Mesenchymal stem cell (in vitro differentiated cells and primary cell): ENCODE measurements at regions not wholly inside any gene's neighbourhood (a gene's known extent, or its start where the extent isn't known, plus 50 kb on each side); places are given as distances from the start of the nearest gene placed in this dataset.

Source experiments
- DNase-seq: peaks from one replicate; pipeline ENCODE4 v3.0.0-alpha.2; 2013
- H2AFZ ChIP-seq: one replicate; pipeline ENCODE4 v1.6.1; 2013; ENCODE audit warnings: low read depth, mild to moderate bottlenecking, control low read depth, inconsistent platforms, low read length, moderate library complexity
- H2AK5ac ChIP-seq: 2 replicates; pipeline ENCODE4 v1.6.1; 2013; ENCODE audit warnings: low read length, moderate library complexity, mild to moderate bottlenecking, inconsistent platforms; ENCODE audit not compliant: severe bottlenecking
- H2BK120ac ChIP-seq: one replicate; pipeline ENCODE4 v1.6.1; 2013; ENCODE audit warnings: low read depth, mild to moderate bottlenecking, inconsistent platforms, low read length, moderate library complexity
- H2BK12ac ChIP-seq, 2 experiments: one replicate each; pipeline ENCODE4 v1.6.1; 2013; ENCODE audit warnings: inconsistent platforms in 2 of 2, low read length in 2 of 2, mild to moderate bottlenecking in 2 of 2, moderate library complexity in 2 of 2, control low read depth in 1 of 2
- H2BK15ac ChIP-seq: one replicate; pipeline ENCODE4 v1.6.1; 2013; ENCODE audit warnings: mild to moderate bottlenecking, low read depth, inconsistent platforms; ENCODE audit not compliant: poor library complexity, severe bottlenecking
- H2BK5ac ChIP-seq: 2 replicates; pipeline ENCODE4 v1.6.1; 2013; ENCODE audit warnings: low read depth, mild to moderate bottlenecking, low read length, control low read depth, inconsistent platforms; ENCODE audit not compliant: poor library complexity, severe bottlenecking
- H3K14ac ChIP-seq, 2 experiments: one replicate each; pipeline ENCODE4 v1.6.1; 2013; ENCODE audit warnings: inconsistent platforms in 2 of 2, low read length in 2 of 2, control low read depth in 1 of 2, mild to moderate bottlenecking in 1 of 2, moderate library complexity in 1 of 2
- H3K18ac ChIP-seq, 2 experiments: one replicate each; pipeline ENCODE4 v1.6.1; 2013; ENCODE audit warnings: inconsistent platforms in 2 of 2, low read length in 2 of 2, control low read depth in 1 of 2, low read depth in 1 of 2, mild to moderate bottlenecking in 1 of 2
- H3K23ac ChIP-seq, 2 experiments: one replicate each; pipeline ENCODE4 v1.6.1; 2013; ENCODE audit warnings: inconsistent platforms in 2 of 2, low read length in 2 of 2, mild to moderate bottlenecking in 2 of 2, moderate library complexity in 2 of 2, control low read depth in 1 of 2
- H3K27ac ChIP-seq: 2 replicates; pipeline ENCODE4 v1.5.1; 2013; ENCODE audit warnings: mild to moderate bottlenecking, moderate library complexity, low read length, control low read depth, inconsistent platforms; ENCODE audit not compliant: poor library complexity, severe bottlenecking
- H3K27me3 ChIP-seq, 2 experiments: 2 replicates each; pipeline versions ENCODE4 v1.6.1 to v1.7.0; 2013; ENCODE audit warnings: low read length in 2 of 2, mild to moderate bottlenecking in 2 of 2, moderate library complexity in 2 of 2, control low read depth in 1 of 2, inconsistent platforms in 1 of 2; ENCODE audit not compliant: control insufficient read depth in 1 of 2, insufficient read depth in 1 of 2
- H3K36me3 ChIP-seq, 2 experiments: 2 replicates each; pipeline versions ENCODE4 v1.6.1 to v1.7.0; 2013; ENCODE audit warnings: low read length in 2 of 2, control low read depth in 1 of 2, inconsistent platforms in 1 of 2, low read depth in 1 of 2, mild to moderate bottlenecking in 1 of 2; ENCODE audit not compliant: insufficient read depth in 2 of 2, control insufficient read depth in 1 of 2
- H3K4ac ChIP-seq, 2 experiments: one replicate each; pipeline ENCODE4 v1.6.1; 2013; ENCODE audit warnings: inconsistent platforms in 2 of 2, low read length in 2 of 2, mild to moderate bottlenecking in 2 of 2, moderate library complexity in 2 of 2, control low read depth in 1 of 2, low read depth in 1 of 2
- H3K4me1 ChIP-seq: 2 replicates; pipeline ENCODE4 v1.6.1; 2013; ENCODE audit warnings: low read depth, low read length, control low read depth; ENCODE audit not compliant: control insufficient read depth, insufficient read depth
- H3K4me2 ChIP-seq: 2 replicates; pipeline ENCODE4 v1.6.1; 2013; ENCODE audit warnings: low read length, mild to moderate bottlenecking, inconsistent platforms; ENCODE audit not compliant: poor library complexity, severe bottlenecking
- H3K4me3 ChIP-seq, 2 experiments: 2 replicates each; pipeline versions ENCODE4 v1.5.1 to v1.7.0; 2013; ENCODE audit warnings: low read length in 2 of 2, mild to moderate bottlenecking in 2 of 2, control low read depth in 1 of 2, low read depth in 1 of 2; ENCODE audit not compliant: insufficient read depth in 1 of 2
- H3K79me1 ChIP-seq: replicated peaks from 2 replicates; pipeline ENCODE4 v1.6.1; 2013; ENCODE audit warnings: mild to moderate bottlenecking, control low read depth, low read length, inconsistent platforms; ENCODE audit not compliant: poor library complexity, severe bottlenecking
- H3K9ac ChIP-seq: 2 replicates; pipeline ENCODE4 v1.7.0; 2013; ENCODE audit warnings: mild to moderate bottlenecking, low read length, moderate library complexity
- H3K9me3 ChIP-seq: 2 replicates; pipeline ENCODE4 v1.7.0; 2013; ENCODE audit warnings: mild to moderate bottlenecking, low read length; ENCODE audit not compliant: control insufficient read depth
- H4K8ac ChIP-seq: one replicate; pipeline ENCODE4 v1.6.1; 2013; ENCODE audit warnings: inconsistent platforms, mild to moderate bottlenecking, low read length, moderate library complexity
- H4K91ac ChIP-seq: one replicate; pipeline ENCODE4 v1.6.1; 2013; ENCODE audit warnings: mild to moderate bottlenecking, low read length, inconsistent platforms
- WGBS: methylation state at CpG from one replicate; pipeline ENCODE4 v1.1.7; 2013; ENCODE audit warnings: mixed read lengths; 5-methylcytosine and 5-hydroxymethylcytosine counted together

- H3K36me3 ChIP-seq: no peaks in the 10 kb centered on the region
- H3K9me3 ChIP-seq: peaks cover 51% of the 10 kb centered on the region
- no peak overlapping the region for H4K8ac ChIP-seq
- H3K4me1 ChIP-seq: no peaks in the 10 kb centered on the region
- no peak overlapping the region for H3K18ac ChIP-seq
- no peak overlapping the region for H2BK120ac ChIP-seq
- WGBS: 95% methylated on average over 1 of the region's 3 CpGs
- H3K14ac ChIP-seq: no peak overlapping the region
- H2AK5ac ChIP-seq: no peak overlapping the region
- no peaks in the 10 kb centered on the region for H3K27me3 ChIP-seq
- no peak for DNase-seq
- H2BK12ac ChIP-seq: no peak overlapping the region
- no peak overlapping the region for H3K27ac ChIP-seq
- H3K9ac ChIP-seq: no peak overlapping the region
- no peak overlapping the region for H2BK5ac ChIP-seq
- no peak overlapping the region for H2BK15ac ChIP-seq
- H3K4ac ChIP-seq: no peak overlapping the region
- H4K91ac ChIP-seq: no peak overlapping the region
- H2AFZ ChIP-seq: no peak overlapping the region
- H3K23ac ChIP-seq: no peak overlapping the region
- H3K4me3 ChIP-seq: no peak overlapping the region
- H3K79me1 ChIP-seq: no peaks in the 10 kb centered on the region
- H3K4me2 ChIP-seq: no peak overlapping the region
Measured at GRCh38 chr6:67814262-67814661, 820.8 kb upstream of the ADGRB3 start.

- H2BK120ac ChIP-seq: no peak overlapping the region
- H3K36me3 ChIP-seq: no peaks in the 10 kb centered on the region
- H4K91ac ChIP-seq: no peak overlapping the region
- H2BK15ac ChIP-seq: no peak overlapping the region
- H3K9ac ChIP-seq: no peak overlapping the region
- H3K4me3 ChIP-seq: peak overlapping the region in 1 of 2 experiments; percentile 18
- no peak overlapping the region for H3K14ac ChIP-seq
- WGBS: 100% methylated on average over 1 of the region's 1 CpG
- no peak overlapping the region for H3K27ac ChIP-seq
- DNase-seq: no peak
- no peak overlapping the region for H2BK5ac ChIP-seq
- no peak overlapping the region for H3K4ac ChIP-seq
- H3K79me1 ChIP-seq: no peaks in the 10 kb centered on the region
- no peak overlapping the region for H2BK12ac ChIP-seq
- peaks cover 46% of the 10 kb centered on the region for H3K9me3 ChIP-seq
- no peak overlapping the region for H2AK5ac ChIP-seq
- H3K23ac ChIP-seq: no peak overlapping the region
- no peak overlapping the region for H3K18ac ChIP-seq
- H3K4me2 ChIP-seq: no peak overlapping the region
- no peaks in the 10 kb centered on the region for H3K27me3 ChIP-seq
- H4K8ac ChIP-seq: no peak overlapping the region
- no peak overlapping the region for H2AFZ ChIP-seq
- no peaks in the 10 kb centered on the region for H3K4me1 ChIP-seq
Measured at GRCh38 chr6:67812693-67813092, 822.4 kb upstream of the ADGRB3 start.

GRCh38 chr6:67812125-67812524, 823.0 kb upstream of the ADGRB3 start:
- H2BK5ac ChIP-seq: no peak overlapping the region
- no peak overlapping the region for H2BK15ac ChIP-seq
- whole genome bisulfite sequencing: no CpG with 5 or more reads among the region's 1 CpG
- no peak overlapping the region for H3K4ac ChIP-seq
- peaks cover 46% of the 10 kb centered on the region for H3K9me3 ChIP-seq
- no peak overlapping the region for H4K91ac ChIP-seq
- no peak overlapping the region for H3K27ac ChIP-seq
- no peak overlapping the region for H2BK120ac ChIP-seq
- H2BK12ac ChIP-seq: no peak overlapping the region
- H3K36me3 ChIP-seq: no peaks in the 10 kb centered on the region
- DNase-seq: no peak
- no peak overlapping the region for H3K23ac ChIP-seq
- no peak overlapping the region for H4K8ac ChIP-seq
- H3K27me3 ChIP-seq: no peaks in the 10 kb centered on the region
- H2AK5ac ChIP-seq: no peak overlapping the region
- H3K79me1 ChIP-seq: no peaks in the 10 kb centered on the region
- H3K18ac ChIP-seq: no peak overlapping the region
- no peaks in the 10 kb centered on the region for H3K4me1 ChIP-seq
- H3K4me2 ChIP-seq: no peak overlapping the region
- H2AFZ ChIP-seq: no peak overlapping the region
- H3K14ac ChIP-seq: no peak overlapping the region
- peak overlapping the region in 1 of 2 experiments; percentile 18 for H3K4me3 ChIP-seq
- H3K9ac ChIP-seq: no peak overlapping the region

GRCh38 chr6:67811239-67812037, 823.6 kb upstream of the ADGRB3 start:
- Histone ChIP-seq H2BK12ac (no peak overlapping the region), H4K8ac (no peak overlapping the region), H3K9me3 (peaks cover 46% of the 10 kb centered on the region), H3K4me3 (no peak overlapping the region), H3K27me3 (no peaks in the 10 kb centered on the region), H3K4ac (no peak overlapping the region), H2BK5ac (no peak overlapping the region), H3K9ac (no peak overlapping the region), H3K14ac (no peak overlapping the region), H3K36me3 (no peaks in the 10 kb centered on the region), H3K79me1 (no peaks in the 10 kb centered on the region), H2AFZ (no peak overlapping the region), H4K91ac (no peak overlapping the region), H3K18ac (no peak overlapping the region), H3K4me2 (no peak overlapping the region), H3K23ac (no peak overlapping the region), H3K4me1 (no peaks in the 10 kb centered on the region), H3K27ac (no peak overlapping the region), H2AK5ac (no peak overlapping the region), H2BK120ac (no peak overlapping the region), H2BK15ac (no peak overlapping the region)
- 89% methylated on average over 3 of the region's 3 CpGs for WGBS
- no peak for DNase-seq
